ENCODE measurements at regions not wholly inside any gene's neighbourhood (a gene's known extent, or its start where the extent isn't known, plus 50 kb on each side); places are given as distances from the start of the nearest gene placed in this dataset.

DNA sequence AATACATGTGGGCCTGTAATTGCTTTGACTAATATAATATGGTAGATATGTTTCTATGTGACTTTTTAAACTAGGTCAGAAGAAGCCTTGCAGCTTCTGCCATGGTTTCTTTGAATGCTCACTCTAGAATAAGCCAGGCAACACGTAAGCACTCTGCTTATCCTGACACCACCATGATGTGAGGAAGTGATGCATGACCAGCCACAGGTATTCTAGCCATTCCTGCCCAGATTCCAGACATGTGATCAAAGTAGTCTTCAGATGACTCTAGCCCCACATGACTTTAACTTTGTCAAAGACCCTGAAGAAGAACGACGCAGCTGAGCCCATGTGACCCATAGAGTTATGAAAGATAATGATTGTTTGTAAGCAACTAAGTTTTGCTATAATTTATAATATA lies 276.1 kb upstream of the NCAM1 start:
- Histone ChIP-seq H3K9me3 (no peaks in the 10 kb centered on the region), H3K27me3 (no peaks in the 10 kb centered on the region), H3K27ac (no peak overlapping the region), H3K36me3 (no peaks in the 10 kb centered on the region), H3K4me3 (no peak overlapping the region), H3K4me1 (no peaks in the 10 kb centered on the region)
- intact Hi-C loops (cut with DNase I), result no loop called here
- no peak for ATAC-seq
- no peak for DNase-seq
- no peak for TF ChIP-seq CTCF (IDR thresholded peaks at IDR 0.05)

DNA sequence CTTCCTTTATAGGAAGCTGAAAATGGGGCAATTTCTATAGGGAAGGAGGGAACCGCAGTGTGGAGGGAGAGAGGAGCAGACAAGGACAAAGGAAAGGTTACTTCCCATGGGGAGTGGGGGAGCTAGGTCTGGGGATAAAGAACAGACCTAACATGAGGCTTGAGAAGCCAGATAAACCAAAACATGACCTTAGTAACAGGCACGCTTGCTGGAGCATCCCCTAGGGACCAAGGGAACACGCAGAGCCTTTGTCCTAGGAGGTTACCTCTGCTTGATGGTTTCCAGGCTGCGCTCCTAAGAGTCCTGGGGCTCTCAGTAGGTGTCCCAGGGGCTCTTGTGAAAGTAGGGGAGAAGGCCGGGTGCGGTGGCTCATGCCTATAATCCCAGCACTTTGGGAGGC lies 271.4 kb upstream of the NCAM1 start:
- no peak for ATAC-seq
- H3K4me3 ChIP-seq, result no peak overlapping the region

DNA sequence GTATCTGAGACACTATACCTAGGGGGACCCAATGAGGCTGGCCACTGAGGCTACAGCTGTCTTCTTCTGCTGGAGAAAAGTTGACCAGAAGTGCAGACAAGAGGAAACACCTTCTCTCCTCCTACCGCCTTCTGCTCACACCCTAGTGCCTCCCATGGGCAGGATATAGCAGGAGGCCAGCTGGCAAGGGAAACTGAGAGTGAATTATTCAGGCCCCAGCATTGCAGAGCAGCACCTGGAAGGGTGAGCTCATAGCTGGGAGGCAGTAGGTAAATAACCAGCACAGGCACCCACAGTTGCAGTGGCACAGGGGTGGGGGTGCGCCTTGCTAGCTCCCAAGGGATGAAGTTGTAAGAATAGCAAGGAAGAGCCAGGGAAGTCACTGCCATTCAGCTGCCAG lies 267.4 kb upstream of the NCAM1 start:
- DNase-seq, result no peak
- no peaks in the 10 kb centered on the region for H3K4me1 ChIP-seq
- no peak overlapping the region for H3K27ac ChIP-seq
- ATAC-seq, result no peak
- intact Hi-C loops (cut with DNase I), result no loop called here
- no peak for TF ChIP-seq CTCF (IDR thresholded peaks at IDR 0.05)
- peaks cover 0 to 9% of the 10 kb centered on the region in 2 donors for H3K27me3 ChIP-seq
- no peaks in the 10 kb centered on the region for H3K36me3 ChIP-seq
- H3K4me3 ChIP-seq, result no peak overlapping the region
- no peaks in the 10 kb centered on the region for H3K9me3 ChIP-seq

More for the DNA sequence above, 271.4 kb upstream of the NCAM1 start:
- DNase-seq, result no peak
- no peak for TF ChIP-seq CTCF (IDR thresholded peaks at IDR 0.05)
- no peaks in the 10 kb centered on the region for H3K9me3 ChIP-seq
- no peak overlapping the region for H3K27ac ChIP-seq
- no peaks in the 10 kb centered on the region for H3K36me3 ChIP-seq
- no peaks in the 10 kb centered on the region for H3K4me1 ChIP-seq
- no peaks in the 10 kb centered on the region for H3K27me3 ChIP-seq
- intact Hi-C loops (cut with DNase I), result no loop called here

- H3K27ac ChIP-seq, result no peak overlapping the region
- H3K4me3 ChIP-seq, result no peak overlapping the region
- no peaks in the 10 kb centered on the region for H3K9me3 ChIP-seq
- TF ChIP-seq CTCF (IDR thresholded peaks at IDR 0.05), result no peak
- intact Hi-C loops (cut with DNase I), result no loop called here
- H3K27me3 ChIP-seq, result peaks cover 0 to 9% of the 10 kb centered on the region in 2 donors
- DNase-seq (no peak), ATAC-seq (no peak)
- H3K4me1 ChIP-seq, result no peaks in the 10 kb centered on the region
- H3K36me3 ChIP-seq, result no peaks in the 10 kb centered on the region
These were observed 267.0 kb upstream of the NCAM1 start for GRCh38 chr11:112694245-112694644.

- H3K9me3 ChIP-seq, result no peaks in the 10 kb centered on the region
- no peaks in the 10 kb centered on the region for H3K36me3 ChIP-seq
- ATAC-seq (no peak), DNase-seq (no peak)
- H3K27ac ChIP-seq, result no peak overlapping the region
- TF ChIP-seq CTCF (IDR thresholded peaks at IDR 0.05), result no peak
- intact Hi-C loops (cut with DNase I), result no loop called here
- no peak overlapping the region for H3K4me3 ChIP-seq
- no peaks in the 10 kb centered on the region for H3K4me1 ChIP-seq
- H3K27me3 ChIP-seq, result peaks cover 0 to 9% of the 10 kb centered on the region in 2 donors
These were observed 266.4 kb upstream of the NCAM1 start for GRCh38 chr11:112694813-112695212.
